Caco-2 (cell line): ENCODE measurements at regions not wholly inside any gene's neighbourhood (a gene's known extent, or its start where the extent isn't known, plus 50 kb on each side); places are given as distances from the start of the nearest gene placed in this dataset.

Experiments used
- BruUV-seq: library from RNA; stranded (reverse); fragments of 400-500 nt; replicated peaks from 2 replicates; lab custom pipeline; 2021; lab: Mats Ljungman, UMichigan
- CTCF ChIA-PET: fragments of 300-600 bp; sonication (Branson Sonifier 250); formaldehyde crosslinking; loops from one replicate; lab custom pipeline; 2022; ENCODE audit warnings: antibody characterized with exemption; lab: Charles Lee
- POLR2A ChIA-PET: fragments of 300-600 bp; sonication (Branson Sonifier 250); formaldehyde crosslinking; loops from one replicate; lab custom pipeline; 2022; ENCODE audit warnings: antibody characterized with exemption; lab: Charles Lee
- DNase-seq, 2 experiments: peaks; one replicate each; pipeline versions ENCODE4 v3.0.0 to v3.0.0-alpha.2; 2020 to 2022
- H3K27me3 ChIP-seq: replicated peaks from 2 replicates; pipeline ENCODE4 v1.6.0; 2011; ENCODE audit warnings: low read length; ENCODE audit not compliant: control insufficient read depth, insufficient read depth
- H3K36me3 ChIP-seq: 2 replicates; pipeline ENCODE4 v1.5.1; 2011; ENCODE audit warnings: low read length; ENCODE audit not compliant: control insufficient read depth, insufficient read depth
- H3K4me1 ChIP-seq: fragments of 250-450 bp; sonication (Bioruptor Pico); 2 replicates; pipeline ENCODE4 v1.5.1; 2020; ENCODE audit warnings: mild to moderate bottlenecking
- H3K4me3 ChIP-seq: 2 replicates; pipeline ENCODE4 v1.5.1; 2011; ENCODE audit warnings: low read depth, mild to moderate bottlenecking, control low read depth, low read length
- H3K9me3 ChIP-seq: fragments of 250-450 bp; sonication (Bioruptor Pico); 2 replicates; pipeline ENCODE4 v1.5.1; 2020; ENCODE audit warnings: mild to moderate bottlenecking, moderate library complexity
- H3K27ac Mint-ChIP-seq: one replicate; pipeline ENCODE4 v1.8.0; 2022; ENCODE audit warnings: mixed read lengths; ENCODE audit not compliant: unreplicated experiment
- H3K27me3 Mint-ChIP-seq: one replicate; pipeline ENCODE4 v1.8.0; 2022; ENCODE audit warnings: mixed read lengths; ENCODE audit not compliant: insufficient read depth, unreplicated experiment
- H3K36me3 Mint-ChIP-seq: one replicate; pipeline ENCODE4 v1.8.0; 2022; ENCODE audit warnings: mild to moderate bottlenecking, mixed read lengths; ENCODE audit not compliant: insufficient read depth, unreplicated experiment
- H3K4me1 Mint-ChIP-seq: one replicate; pipeline ENCODE4 v1.8.0; 2022; ENCODE audit warnings: low read depth, mixed read lengths; ENCODE audit not compliant: unreplicated experiment
- H3K4me3 Mint-ChIP-seq: one replicate; pipeline ENCODE4 v1.8.0; 2022; ENCODE audit warnings: mild to moderate bottlenecking, moderate library complexity, mixed read lengths; ENCODE audit not compliant: unreplicated experiment
- H3K9me3 Mint-ChIP-seq: one replicate; pipeline ENCODE4 v1.8.0; 2022; ENCODE audit warnings: mixed read lengths; ENCODE audit not compliant: unreplicated experiment
- intact Hi-C: fragments of 100-400 bp; cut with micrococcal nuclease; formaldehyde crosslinking; loops from one replicate; pipeline ENCODE4 v1.10.0; 2022; ENCODE audit not compliant: unreplicated experiment
- TF ChIP-seq, protein P1 (sequence below), 2 experiments: fragments of 200-600 bp in 1 of 2; IDR thresholded peaks; 1 replicate in 1 of 2; 2 replicates in 1 of 2; pipeline versions ENCODE4 v1.5.1 to v1.8.0; 2011 to 2022; ENCODE audit warnings: antibody characterized with exemption in 1 of 2, control low read depth in 1 of 2, inconsistent platforms in 1 of 2, low read depth in 1 of 2, low read length in 1 of 2, mild to moderate bottlenecking in 1 of 2, moderate library complexity in 1 of 2; ENCODE audit not compliant: insufficient read depth in 1 of 2, severe bottlenecking in 1 of 2, unreplicated experiment in 1 of 2

DNA sequence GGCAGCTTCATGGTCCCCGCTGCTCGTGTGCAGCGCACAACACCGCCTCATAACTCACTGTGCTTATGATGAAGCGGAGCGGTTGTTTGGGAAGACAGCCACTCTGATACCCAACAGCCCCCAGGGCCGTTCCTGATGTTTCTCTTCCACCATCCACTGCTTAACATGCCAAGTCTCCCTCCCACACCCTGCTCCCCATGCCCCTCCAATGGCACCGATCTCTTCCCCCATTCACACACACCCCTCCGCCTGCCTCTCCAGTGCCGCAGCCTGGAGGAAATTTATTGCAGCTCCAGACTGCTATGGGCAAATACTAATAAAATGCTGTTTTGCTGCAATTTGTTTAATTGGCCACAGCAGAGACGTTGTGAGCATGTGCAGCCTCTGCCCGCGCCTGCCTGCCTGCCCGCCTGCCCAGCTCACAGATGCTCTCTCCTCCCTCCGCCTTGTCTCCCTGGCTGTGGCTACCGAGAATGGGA lies 80.3 kb upstream of the LHX1 start:
- CTCF ChIA-PET: no interaction called here

DNA sequence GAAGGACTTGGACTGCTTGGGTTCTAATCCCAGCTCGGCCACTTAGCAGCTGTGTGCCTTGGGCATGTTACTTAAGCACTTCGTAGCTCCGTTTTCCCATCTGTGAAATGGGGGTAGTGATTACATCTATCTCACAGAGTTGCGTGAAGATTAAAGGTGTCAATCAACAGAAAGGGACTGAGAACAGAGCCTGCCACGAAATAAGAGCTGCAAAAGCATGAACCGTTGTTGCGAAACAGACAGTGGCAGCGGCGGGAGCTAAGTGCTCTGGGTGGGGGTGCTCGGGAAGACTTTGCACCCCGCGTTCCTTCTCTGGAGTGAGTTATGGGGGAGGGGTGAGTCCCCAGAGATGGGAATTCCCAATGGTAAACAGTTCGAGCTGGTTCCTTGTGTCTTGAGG lies 79.6 kb upstream of the LHX1 start:
- Mint-ChIP-seq H3K36me3 (peaks cover 6% of the 10 kb centered on the region), H3K4me3 (no peak overlapping the region), H3K4me1 (no peaks in the 10 kb centered on the region), H3K9me3 (no peaks in the 10 kb centered on the region), H3K27ac (no peak overlapping the region), H3K27me3 (peaks cover 10% of the 10 kb centered on the region)
- POLR2A ChIA-PET: no interaction called here
- peaks cover 4% of the 10 kb centered on the region; the same call in 1 of the 2 replicates for H3K4me1 ChIP-seq
- CTCF ChIA-PET: no interaction called here
- no peaks in the 10 kb centered on the region for H3K36me3 ChIP-seq
- DNase-seq: no peak
- H3K4me3 ChIP-seq: no peak overlapping the region
- intact Hi-C loops: no loop called here
- no peaks in the 10 kb centered on the region for H3K9me3 ChIP-seq
- BruUV-seq: no TSS peak
- TF ChIP-seq, protein P1, sequence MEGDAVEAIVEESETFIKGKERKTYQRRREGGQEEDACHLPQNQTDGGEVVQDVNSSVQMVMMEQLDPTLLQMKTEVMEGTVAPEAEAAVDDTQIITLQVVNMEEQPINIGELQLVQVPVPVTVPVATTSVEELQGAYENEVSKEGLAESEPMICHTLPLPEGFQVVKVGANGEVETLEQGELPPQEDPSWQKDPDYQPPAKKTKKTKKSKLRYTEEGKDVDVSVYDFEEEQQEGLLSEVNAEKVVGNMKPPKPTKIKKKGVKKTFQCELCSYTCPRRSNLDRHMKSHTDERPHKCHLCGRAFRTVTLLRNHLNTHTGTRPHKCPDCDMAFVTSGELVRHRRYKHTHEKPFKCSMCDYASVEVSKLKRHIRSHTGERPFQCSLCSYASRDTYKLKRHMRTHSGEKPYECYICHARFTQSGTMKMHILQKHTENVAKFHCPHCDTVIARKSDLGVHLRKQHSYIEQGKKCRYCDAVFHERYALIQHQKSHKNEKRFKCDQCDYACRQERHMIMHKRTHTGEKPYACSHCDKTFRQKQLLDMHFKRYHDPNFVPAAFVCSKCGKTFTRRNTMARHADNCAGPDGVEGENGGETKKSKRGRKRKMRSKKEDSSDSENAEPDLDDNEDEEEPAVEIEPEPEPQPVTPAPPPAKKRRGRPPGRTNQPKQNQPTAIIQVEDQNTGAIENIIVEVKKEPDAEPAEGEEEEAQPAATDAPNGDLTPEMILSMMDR (IDR thresholded peaks at IDR 0.05; ENCODE audit: insufficient read depth in 1 of 2, low read depth in 1 of 2, low read length in 1 of 2, severe bottlenecking in 1 of 2, unreplicated experiment in 1 of 2): no peak
- no peaks in the 10 kb centered on the region for H3K27me3 ChIP-seq

More for the DNA sequence above, 80.3 kb upstream of the LHX1 start:
- TF ChIP-seq, protein P1 (IDR thresholded peaks at IDR 0.05; ENCODE audit: insufficient read depth in 1 of 2, low read depth in 1 of 2, low read length in 1 of 2, severe bottlenecking in 1 of 2, unreplicated experiment in 1 of 2): no peak
- H3K9me3 Mint-ChIP-seq: no peaks in the 10 kb centered on the region
- Histone ChIP-seq H3K4me1 (peaks cover 4% of the 10 kb centered on the region; the same call in 1 of the 2 replicates), H3K27me3 (no peaks in the 10 kb centered on the region), H3K4me3 (no peak overlapping the region), H3K36me3 (no peaks in the 10 kb centered on the region), H3K9me3 (no peaks in the 10 kb centered on the region)
- BruUV-seq: no TSS peak
- H3K36me3 Mint-ChIP-seq: peaks cover 6% of the 10 kb centered on the region
- intact Hi-C loops: no loop called here
- peaks cover under 1% of the 10 kb centered on the region for H3K4me1 Mint-ChIP-seq
- H3K27me3 Mint-ChIP-seq: peaks cover 10% of the 10 kb centered on the region
- POLR2A ChIA-PET: no interaction called here
- no peak overlapping the region for H3K4me3 Mint-ChIP-seq
- no peak overlapping the region for H3K27ac Mint-ChIP-seq
- no peak for DNase-seq

DNA sequence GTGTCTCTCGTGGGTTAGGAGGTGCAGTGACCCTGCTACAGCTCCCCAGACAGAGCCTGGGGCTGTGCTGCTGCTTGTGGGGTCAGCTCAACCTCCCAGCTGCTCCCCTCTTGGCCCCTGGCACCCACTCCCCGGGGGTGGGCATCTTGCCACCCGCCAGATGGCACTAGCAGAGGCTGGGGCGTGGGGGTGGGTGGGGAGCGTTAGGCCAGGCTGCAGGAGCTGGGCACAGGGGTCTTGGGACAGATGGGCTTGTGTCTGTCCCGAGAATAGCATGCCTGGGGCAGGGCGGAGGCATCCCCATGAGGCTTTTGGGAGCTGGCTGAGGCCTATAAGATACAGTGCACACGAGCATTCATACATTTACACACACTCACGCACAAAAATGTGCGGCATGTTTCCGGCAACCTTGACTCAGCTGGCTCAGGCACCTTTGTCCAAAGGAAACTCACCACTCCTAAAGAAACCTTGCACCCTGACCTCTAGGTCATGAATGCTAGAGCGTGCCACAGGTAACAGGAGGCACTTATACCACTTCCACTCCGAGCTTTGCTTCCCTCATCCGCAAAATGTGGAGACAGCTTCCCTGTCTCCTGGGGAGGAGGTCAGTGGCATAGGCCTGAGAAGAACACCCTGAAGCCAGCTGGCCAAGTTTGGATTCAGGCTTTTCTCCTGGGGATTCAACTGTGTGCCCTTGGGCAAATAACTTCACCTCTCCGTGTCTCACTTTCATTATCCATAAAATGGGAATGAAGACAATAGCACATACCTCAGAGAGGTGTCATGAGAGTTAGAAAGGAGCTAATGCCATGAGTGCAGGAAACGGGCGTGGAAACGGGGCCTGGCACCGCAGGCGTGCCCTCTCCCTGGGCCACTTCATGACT lies 78.9 kb upstream of the LHX1 start:
- Histone ChIP-seq H3K9me3 (no peaks in the 10 kb centered on the region), H3K4me3 (no peak overlapping the region), H3K36me3 (no peaks in the 10 kb centered on the region), H3K4me1 (peaks cover 4% of the 10 kb centered on the region; the same call in 1 of the 2 replicates), H3K27me3 (no peaks in the 10 kb centered on the region)
- no peak overlapping the region for H3K27ac Mint-ChIP-seq
- CTCF ChIA-PET: no interaction called here
- peaks cover 6% of the 10 kb centered on the region for H3K36me3 Mint-ChIP-seq
- DNase-seq: no peak
- intact Hi-C loops: no loop called here
- no peaks in the 10 kb centered on the region for H3K4me1 Mint-ChIP-seq
- H3K27me3 Mint-ChIP-seq: peaks cover 7% of the 10 kb centered on the region
- BruUV-seq: no TSS peak
- no peak overlapping the region for H3K4me3 Mint-ChIP-seq
- POLR2A ChIA-PET: no interaction called here
- no peaks in the 10 kb centered on the region for H3K9me3 Mint-ChIP-seq
- TF ChIP-seq, protein P1 (IDR thresholded peaks at IDR 0.05; ENCODE audit: insufficient read depth in 1 of 2, low read depth in 1 of 2, low read length in 1 of 2, severe bottlenecking in 1 of 2, unreplicated experiment in 1 of 2): no peak
